IMR-90 (cell line): ENCODE measurements at regions not wholly inside any gene's neighbourhood (a gene's known extent, or its start where the extent isn't known, plus 50 kb on each side); places are given as distances from the start of the nearest gene placed in this dataset.

Experiments used
- BHLHE40 ChIP-seq: fragments of 150-350 bp; IDR thresholded peaks from 2 replicates; pipeline ENCODE4 v1.6.1; 2016; ENCODE audit warnings: mild to moderate bottlenecking, low read depth, low read length
- CEBPB ChIP-seq: IDR thresholded peaks from 2 replicates; pipeline ENCODE4 v1.6.1; 2012; ENCODE audit warnings: low read depth, low read length, improper control_type of control experiment
- CHD1 ChIP-seq: IDR thresholded peaks from 2 replicates; pipeline ENCODE4 v1.6.1; 2012; ENCODE audit warnings: low read depth, low read length, improper control_type of control experiment
- FOS ChIP-seq: fragments of 150-350 bp; IDR thresholded peaks from 2 replicates; pipeline ENCODE4 v1.6.1; 2016; ENCODE audit warnings: low read depth, low read length
- MAFK ChIP-seq: IDR thresholded peaks from 2 replicates; pipeline ENCODE4 v1.6.1; 2012; ENCODE audit warnings: low read depth, low read length, improper control_type of control experiment
- NFE2L2 ChIP-seq: fragments of 150-350 bp; IDR thresholded peaks from 2 replicates; pipeline ENCODE4 v1.6.1; 2016; ENCODE audit warnings: low read depth, mild to moderate bottlenecking, low read length
- POLR2A ChIP-seq: IDR thresholded peaks from 2 replicates; pipeline ENCODE4 v1.6.1; 2012; ENCODE audit warnings: mild to moderate bottlenecking, low read depth, low read length
- RFX5 ChIP-seq: IDR thresholded peaks from 2 replicates; pipeline ENCODE4 v1.8.0; 2012; ENCODE audit warnings: low read depth, mild to moderate bottlenecking, low read length, moderate library complexity
- SMC3 ChIP-seq: fragments of 150-350 bp; IDR thresholded peaks from 2 replicates; pipeline ENCODE4 v1.6.1; 2016; ENCODE audit warnings: low read depth, mild to moderate bottlenecking, antibody characterized with exemption, low read length, moderate library complexity
- TF ChIP-seq, protein P1 (sequence below): conservative IDR thresholded peaks from 2 replicates; pipeline ENCODE4 v1.5.1; 2012; ENCODE audit warnings: mild to moderate bottlenecking, low read depth, low read length, improper control_type of control experiment

DNA sequence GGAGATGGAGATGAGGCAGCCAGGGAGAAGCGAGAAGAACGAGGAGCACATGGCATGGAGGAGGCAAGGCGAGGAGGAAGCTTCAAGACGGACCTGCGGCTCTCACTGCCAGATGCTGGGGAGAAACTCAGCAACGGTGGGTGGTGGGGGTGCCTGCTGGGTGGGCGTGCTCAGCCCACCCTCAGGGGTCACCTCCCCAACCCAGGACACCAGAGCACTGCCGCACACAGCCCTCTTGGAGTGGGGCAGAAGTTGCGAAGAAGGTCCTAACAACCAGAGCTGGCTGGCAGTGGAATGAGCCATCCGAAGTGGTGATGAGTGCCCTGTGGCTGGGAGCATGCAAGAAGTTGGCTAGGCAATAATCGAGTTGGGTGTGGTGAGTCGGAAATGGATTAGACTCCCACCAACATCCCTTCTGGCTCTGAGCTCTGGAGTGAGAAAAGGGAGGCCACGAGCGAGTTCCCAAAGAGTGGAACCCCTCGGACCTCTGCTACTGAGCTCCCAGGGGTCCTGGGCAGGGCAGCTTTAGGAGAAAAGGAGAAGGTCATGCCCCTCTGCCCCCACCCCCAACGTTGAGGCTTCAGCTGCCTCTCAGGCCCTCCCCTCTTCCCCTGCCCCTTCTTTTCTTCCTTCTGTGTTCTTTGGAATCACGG lies 212.7 kb upstream of the MVB12B start:
- TF ChIP-seq POLR2A (no peak), SMC3 (no peak), CHD1 (no peak), FOS (no peak), BHLHE40 (no peak), NFE2L2 (no peak), CEBPB (no peak), MAFK (no peak), RFX5 (no peak)
- TF ChIP-seq, protein P1, sequence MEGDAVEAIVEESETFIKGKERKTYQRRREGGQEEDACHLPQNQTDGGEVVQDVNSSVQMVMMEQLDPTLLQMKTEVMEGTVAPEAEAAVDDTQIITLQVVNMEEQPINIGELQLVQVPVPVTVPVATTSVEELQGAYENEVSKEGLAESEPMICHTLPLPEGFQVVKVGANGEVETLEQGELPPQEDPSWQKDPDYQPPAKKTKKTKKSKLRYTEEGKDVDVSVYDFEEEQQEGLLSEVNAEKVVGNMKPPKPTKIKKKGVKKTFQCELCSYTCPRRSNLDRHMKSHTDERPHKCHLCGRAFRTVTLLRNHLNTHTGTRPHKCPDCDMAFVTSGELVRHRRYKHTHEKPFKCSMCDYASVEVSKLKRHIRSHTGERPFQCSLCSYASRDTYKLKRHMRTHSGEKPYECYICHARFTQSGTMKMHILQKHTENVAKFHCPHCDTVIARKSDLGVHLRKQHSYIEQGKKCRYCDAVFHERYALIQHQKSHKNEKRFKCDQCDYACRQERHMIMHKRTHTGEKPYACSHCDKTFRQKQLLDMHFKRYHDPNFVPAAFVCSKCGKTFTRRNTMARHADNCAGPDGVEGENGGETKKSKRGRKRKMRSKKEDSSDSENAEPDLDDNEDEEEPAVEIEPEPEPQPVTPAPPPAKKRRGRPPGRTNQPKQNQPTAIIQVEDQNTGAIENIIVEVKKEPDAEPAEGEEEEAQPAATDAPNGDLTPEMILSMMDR: no peak
